Neural cell (in vitro differentiated cells): ENCODE measurements at regions not wholly inside any gene's neighbourhood (a gene's known extent, or its start where the extent isn't known, plus 50 kb on each side); places are given as distances from the start of the nearest gene placed in this dataset.

ENCODE experiments used
- EP300 ChIP-seq: fragments of 450-650 bp; conservative IDR thresholded peaks from 2 replicates; pipeline ENCODE4 v1.6.1; 2014; ENCODE audit warnings: antibody characterized with exemption, mild to moderate bottlenecking, moderate library complexity; ENCODE audit not compliant: poor library complexity, severe bottlenecking
- EZH2 ChIP-seq: fragments of 200-600, 300-800 bp; shearing (Covaris generic), sonication (generic); IDR thresholded peaks from 2 replicates; pipeline ENCODE4 v1.6.1; 2014; ENCODE audit warnings: antibody characterized with exemption, low read length, borderline replicate concordance, mild to moderate bottlenecking; ENCODE audit not compliant: insufficient read depth, poor library complexity, severe bottlenecking
- MXI1 ChIP-seq: fragments of 450-650 bp; conservative IDR thresholded peaks from 2 replicates; pipeline ENCODE4 v1.6.1; 2014; ENCODE audit warnings: antibody characterized with exemption, mild to moderate bottlenecking; ENCODE audit not compliant: poor library complexity, severe bottlenecking
- TAF1 ChIP-seq: IDR thresholded peaks from 2 replicates; pipeline ENCODE4 v1.6.1; 2012; ENCODE audit warnings: low read depth
- TF ChIP-seq, protein P1 (sequence below): fragments of 450-650 bp; IDR thresholded peaks from 2 replicates; pipeline ENCODE4 v1.5.1; 2014; ENCODE audit warnings: antibody characterized with exemption, mild to moderate bottlenecking, moderate library complexity; ENCODE audit not compliant: poor library complexity, severe bottlenecking
- TF ChIP-seq, protein P2 (sequence below): IDR thresholded peaks from 2 replicates; pipeline ENCODE4 v1.6.1; 2012; ENCODE audit warnings: borderline replicate concordance

DNA sequence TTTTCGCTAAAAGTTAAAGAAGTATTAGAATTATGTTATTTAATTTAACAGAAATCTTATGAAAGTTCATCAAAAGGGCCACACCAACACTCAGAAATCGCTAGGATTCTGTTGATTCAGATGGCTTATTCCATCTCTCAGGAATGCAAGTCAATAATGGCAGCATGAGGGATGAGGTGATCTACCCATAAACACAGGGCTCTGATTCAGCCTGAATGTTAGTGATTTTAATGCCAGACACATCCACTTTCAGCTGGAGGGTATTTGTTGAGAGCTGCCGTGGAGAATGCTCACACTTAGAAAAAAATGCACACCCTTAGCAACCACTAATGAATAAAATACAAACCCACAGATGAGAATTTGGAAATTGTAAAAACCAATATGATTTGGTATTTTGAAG is 173.3 kb upstream of the ERBB4 start:
- TF ChIP-seq TAF1 (no peak), EP300 (no peak), EZH2 (no peak), MXI1 (no peak)
- TF ChIP-seq, protein P1, sequence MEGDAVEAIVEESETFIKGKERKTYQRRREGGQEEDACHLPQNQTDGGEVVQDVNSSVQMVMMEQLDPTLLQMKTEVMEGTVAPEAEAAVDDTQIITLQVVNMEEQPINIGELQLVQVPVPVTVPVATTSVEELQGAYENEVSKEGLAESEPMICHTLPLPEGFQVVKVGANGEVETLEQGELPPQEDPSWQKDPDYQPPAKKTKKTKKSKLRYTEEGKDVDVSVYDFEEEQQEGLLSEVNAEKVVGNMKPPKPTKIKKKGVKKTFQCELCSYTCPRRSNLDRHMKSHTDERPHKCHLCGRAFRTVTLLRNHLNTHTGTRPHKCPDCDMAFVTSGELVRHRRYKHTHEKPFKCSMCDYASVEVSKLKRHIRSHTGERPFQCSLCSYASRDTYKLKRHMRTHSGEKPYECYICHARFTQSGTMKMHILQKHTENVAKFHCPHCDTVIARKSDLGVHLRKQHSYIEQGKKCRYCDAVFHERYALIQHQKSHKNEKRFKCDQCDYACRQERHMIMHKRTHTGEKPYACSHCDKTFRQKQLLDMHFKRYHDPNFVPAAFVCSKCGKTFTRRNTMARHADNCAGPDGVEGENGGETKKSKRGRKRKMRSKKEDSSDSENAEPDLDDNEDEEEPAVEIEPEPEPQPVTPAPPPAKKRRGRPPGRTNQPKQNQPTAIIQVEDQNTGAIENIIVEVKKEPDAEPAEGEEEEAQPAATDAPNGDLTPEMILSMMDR = no peak
- TF ChIP-seq, protein P2, sequence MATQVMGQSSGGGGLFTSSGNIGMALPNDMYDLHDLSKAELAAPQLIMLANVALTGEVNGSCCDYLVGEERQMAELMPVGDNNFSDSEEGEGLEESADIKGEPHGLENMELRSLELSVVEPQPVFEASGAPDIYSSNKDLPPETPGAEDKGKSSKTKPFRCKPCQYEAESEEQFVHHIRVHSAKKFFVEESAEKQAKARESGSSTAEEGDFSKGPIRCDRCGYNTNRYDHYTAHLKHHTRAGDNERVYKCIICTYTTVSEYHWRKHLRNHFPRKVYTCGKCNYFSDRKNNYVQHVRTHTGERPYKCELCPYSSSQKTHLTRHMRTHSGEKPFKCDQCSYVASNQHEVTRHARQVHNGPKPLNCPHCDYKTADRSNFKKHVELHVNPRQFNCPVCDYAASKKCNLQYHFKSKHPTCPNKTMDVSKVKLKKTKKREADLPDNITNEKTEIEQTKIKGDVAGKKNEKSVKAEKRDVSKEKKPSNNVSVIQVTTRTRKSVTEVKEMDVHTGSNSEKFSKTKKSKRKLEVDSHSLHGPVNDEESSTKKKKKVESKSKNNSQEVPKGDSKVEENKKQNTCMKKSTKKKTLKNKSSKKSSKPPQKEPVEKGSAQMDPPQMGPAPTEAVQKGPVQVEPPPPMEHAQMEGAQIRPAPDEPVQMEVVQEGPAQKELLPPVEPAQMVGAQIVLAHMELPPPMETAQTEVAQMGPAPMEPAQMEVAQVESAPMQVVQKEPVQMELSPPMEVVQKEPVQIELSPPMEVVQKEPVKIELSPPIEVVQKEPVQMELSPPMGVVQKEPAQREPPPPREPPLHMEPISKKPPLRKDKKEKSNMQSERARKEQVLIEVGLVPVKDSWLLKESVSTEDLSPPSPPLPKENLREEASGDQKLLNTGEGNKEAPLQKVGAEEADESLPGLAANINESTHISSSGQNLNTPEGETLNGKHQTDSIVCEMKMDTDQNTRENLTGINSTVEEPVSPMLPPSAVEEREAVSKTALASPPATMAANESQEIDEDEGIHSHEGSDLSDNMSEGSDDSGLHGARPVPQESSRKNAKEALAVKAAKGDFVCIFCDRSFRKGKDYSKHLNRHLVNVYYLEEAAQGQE = no peak
